NCI-H69 (cell line): ENCODE measurements at regions not wholly inside any gene's neighbourhood (a gene's known extent, or its start where the extent isn't known, plus 50 kb on each side); places are given as distances from the start of the nearest gene placed in this dataset.

Experiments used
- DNase-seq: peaks from one replicate; lab custom pipeline; 2025; lab: John Stamatoyannopoulos, UW

DNA sequence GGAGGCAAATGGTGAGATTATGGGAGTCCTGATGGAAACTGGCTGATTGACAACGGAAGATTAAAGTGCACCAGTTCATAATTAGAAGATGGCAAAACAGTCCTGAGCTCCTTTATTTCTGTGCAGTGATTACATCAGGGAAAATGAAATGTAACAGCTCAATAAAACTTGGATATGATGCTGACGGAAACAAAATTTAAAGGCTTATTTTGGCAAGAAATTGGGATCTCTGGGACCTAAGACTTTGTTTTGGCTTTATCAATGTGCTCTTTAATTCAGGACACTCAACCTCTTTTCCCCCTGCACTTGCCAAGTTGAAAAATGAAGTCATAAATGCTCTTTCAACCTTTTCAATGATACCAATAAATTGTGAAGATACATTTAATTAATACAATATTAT, 226.8 kb downstream of the C6orf118 start:
- DNase-seq, result no peak

DNA sequence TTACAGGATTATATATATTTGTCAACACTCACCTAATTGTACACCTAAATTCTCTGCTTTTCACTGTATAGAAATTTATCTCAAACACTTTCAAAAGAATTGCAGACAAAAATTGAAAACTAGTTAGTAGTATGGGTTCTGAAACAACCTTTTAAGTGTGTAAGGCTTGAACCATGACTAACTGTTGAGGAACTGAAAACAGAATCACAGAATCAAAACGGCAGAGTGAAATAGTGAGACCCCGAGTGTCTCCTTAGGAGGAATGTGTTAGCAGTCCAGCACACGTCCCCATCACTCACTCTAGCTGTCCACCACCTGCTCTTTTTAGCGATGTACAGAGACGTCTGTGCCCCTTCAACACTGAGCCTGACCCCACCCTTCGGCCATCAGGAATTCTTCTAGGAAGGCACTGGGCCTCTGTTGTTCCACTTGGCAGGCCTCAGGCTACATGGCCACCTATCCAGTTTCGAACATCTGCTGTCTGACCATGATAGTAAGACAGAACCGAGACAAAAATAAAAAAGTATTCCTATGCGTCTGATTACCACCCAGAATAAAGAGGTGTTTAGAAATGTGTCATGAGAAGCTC, 227.4 kb downstream of the C6orf118 start:
- no peak for DNase-seq

DNA sequence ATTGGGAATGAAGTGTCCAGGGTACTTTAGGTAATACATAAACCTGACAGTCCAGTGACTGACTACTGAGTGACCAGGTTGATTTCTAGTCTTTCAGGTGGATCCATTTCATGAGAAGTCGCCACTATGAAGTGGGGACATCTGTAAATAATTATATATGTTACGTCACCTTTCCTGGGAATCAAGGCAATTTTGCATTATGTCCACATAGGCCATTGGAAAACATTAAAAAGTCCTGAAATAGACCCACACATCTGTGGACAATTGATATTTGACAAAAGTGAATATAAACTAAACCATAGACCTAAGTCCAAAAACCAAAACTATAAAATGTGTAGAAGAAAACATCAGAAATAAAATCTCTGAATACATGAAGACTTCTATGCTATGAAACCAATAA, 231.5 kb downstream of the C6orf118 start:
- DNase-seq, result no peak

DNA sequence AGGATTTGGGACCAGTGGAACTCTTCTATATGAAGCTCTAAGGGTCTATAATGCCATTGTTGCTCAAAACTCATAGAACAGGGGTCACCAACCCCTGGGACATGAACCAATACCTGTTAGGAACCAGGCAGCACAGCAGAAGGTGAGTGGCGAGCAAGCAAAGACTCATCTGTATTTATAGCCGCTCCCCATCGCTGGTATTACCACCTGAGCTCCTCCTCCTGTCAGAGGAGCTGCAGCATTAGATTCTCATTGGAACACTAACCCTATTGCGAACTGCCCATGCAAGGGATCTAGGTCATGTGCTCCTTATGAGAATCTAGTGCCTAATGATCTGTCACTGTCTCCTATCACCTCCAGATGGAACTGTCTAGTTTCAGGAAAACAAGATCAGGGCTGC, 237.5 kb downstream of the C6orf118 start:
- no peak for DNase-seq

DNA sequence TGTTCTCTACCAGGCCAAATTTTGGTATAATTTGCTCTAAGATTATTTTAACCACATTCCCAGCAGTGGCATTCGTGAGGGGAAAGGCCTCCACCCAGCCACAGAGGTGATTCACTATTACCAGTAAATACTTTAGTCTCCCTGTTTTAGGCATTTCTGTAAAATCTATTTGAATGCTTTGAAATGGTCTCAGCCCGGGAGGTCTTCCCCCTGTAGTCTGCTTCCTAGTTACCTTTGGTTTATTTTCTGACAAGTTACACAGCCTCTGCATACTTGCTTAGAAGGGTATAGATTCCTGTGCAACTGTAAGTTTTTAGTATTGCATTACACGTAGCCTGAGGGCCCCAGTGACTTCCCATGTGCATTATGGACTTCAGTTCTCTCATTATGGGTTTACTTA, 248.7 kb downstream of the C6orf118 start:
- DNase-seq, result no peak

DNA sequence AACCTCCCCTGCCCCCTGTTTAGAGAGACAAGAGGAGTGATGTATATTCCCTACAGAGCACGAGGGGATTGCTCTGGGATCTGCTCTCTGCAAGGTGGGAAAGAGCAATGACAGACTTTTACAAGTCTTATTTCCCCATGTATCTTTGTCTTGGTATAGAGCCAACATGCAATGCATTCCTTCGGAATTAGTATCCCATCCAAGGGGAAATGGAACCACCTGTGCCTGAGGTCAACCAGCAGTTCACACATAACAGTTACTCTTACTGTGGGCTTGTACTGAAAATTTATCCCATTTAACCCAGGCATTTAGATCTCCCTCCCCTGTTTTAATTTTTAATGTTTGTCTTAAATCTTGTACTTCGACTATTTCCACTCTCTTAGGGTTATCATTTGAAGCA, 250.4 kb downstream of the C6orf118 start:
- DNase-seq, result no peak

DNA sequence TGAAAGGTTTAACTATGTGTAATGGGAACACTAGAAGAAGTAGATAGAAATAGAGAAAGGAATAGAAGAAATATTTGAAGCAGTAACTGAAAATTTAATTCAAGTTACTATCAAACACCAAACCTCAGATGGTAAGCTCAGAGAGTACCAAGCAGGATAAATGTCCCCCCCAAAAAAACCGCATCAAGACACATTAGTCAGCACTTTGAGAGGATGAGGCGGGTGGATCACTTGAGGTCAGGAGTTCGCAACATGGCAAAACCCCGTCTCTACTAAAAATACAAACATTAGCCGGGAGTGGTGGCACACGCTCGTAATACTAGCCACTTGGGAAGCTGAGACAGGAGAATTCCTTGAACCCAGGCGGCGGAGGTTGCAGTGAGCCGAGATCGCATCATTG, 253.1 kb downstream of the C6orf118 start:
- DNase-seq, result no peak

DNA sequence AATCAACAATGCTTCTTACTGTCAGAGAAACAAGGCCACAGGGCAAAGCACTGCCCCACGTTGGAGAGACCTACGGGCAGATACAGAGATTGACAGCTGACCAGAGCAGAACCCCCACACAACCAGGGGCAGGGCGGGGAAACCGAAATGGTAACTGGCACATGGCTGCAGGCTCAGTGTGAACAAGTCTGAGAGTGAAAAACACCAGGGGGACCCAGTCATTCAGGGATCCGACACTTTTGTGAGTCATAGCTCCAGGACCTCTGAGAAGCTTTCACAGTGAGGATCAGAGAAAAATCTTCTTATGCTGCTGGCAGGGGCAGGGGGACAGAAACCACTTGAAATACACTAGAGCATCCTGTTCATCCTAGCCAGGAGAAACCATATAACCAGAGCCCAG, 254.2 kb downstream of the C6orf118 start:
- no peak for DNase-seq

DNA sequence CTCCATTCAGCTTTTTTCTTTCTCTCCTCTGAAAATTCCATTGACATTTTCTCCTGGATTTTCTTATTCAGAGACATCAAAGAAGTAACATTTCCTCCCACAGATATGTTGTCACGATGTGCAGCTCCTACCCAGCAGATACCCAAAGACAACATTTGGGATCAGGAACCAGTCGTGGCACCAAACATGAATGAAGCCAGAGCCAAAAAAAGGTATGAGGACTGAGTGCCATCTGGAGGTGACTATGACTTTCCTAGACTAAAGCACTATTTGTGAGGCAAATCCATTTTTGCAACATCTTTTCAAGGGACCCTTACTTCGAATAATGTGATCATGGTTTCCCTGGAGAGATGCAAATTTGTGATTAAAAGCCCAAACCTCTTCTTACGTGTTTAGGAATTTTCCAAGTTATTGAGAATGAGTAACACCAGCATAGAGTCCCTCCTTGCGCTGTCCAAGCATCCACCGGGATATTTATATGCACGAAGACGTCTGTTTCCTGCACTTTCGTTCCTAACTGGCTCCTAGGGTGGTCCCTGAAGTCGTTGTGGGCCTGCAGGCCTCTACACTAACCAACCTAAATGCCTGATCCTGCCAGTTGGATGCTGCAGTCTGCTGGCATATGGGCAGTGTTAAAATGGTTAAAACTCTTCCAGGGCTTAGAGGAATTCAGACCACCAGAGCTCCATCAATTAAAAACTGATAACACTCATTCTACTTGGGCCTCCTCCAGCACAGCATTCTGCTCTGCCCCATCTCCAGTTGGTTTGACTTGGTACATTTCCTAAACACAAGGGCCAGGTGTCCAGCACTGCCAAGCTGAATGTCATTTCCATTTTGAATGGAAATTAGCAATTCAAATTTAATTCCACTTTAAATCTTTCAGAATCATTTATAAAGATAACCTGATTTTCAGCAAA, 256.6 kb downstream of the C6orf118 start:
- no peak for DNase-seq

DNA sequence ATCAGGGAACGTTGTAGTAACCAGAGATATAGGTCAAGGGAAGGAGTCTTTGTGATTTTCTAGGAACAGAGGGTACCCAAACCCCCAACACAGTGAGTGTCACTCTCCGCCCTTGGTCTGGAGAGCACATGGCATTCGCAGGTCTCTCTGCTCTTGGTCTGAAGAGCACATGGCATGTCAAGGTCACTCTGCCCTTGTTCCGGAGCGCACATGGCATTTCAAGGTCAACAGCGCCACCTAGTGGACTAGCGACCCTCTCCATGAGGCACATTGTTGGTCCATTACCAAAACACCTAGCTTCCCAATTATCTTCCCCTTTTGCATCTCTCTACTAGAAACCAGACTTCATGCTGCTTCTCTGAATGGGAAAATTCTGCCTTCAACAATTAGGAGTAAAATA, 260.0 kb downstream of the C6orf118 start:
- DNase-seq, result peak; percentile 22

DNA sequence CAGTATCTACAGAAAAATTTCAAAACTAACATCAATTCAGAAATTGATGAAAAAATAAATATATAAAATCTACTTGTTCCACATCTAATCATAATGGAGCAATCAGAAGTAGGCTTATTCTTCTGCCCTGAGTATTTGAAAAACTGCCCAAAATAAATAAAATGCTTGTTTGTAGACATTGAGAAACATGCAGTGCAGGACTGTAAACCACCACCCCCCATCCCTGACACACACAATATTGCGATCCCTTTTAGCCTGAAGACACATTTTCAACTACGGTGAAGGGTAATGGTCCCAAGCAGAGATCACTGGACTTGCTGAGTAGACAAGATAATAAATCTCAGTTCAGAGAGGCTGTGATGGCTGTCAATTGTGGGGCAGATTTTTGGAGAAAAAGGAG, 261.5 kb downstream of the C6orf118 start:
- DNase-seq, result no peak

DNA sequence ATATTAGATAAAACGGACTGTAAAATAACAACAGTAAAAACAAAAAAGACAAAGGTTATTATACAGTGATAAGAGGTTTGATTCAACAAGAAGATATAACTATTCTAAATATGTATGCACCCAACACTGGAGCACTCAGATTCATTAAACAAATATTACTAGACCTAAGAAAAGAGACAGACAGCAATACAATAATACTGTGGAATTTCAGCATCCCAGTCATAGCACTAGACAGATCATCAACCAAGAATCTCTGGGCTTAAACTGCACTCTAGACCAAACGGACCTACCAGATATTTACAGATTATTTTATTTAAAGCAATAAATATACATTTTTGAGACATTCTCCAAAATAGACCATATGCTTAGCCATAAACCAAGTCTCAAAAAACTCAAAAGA, 263.8 kb downstream of the C6orf118 start:
- no peak for DNase-seq

DNA sequence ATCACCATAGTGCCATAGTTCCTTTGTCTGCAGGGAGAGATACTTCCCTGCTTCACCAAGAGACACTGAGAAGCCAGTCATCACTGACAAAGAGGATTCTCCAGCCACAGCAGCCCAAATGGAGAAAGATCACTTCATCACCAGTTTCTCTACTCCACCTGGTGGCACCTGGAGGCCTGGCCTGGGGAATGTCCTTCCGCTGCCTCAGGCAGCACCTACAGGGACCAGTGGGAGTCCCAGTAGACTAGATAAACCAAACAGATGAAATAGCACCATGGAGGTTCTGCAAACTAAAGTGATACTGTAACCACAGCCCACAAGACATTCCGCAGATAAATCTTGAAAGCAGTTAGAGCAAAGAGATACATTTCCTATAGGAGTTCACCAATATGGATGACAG, 266.5 kb downstream of the C6orf118 start:
- DNase-seq, result no peak

DNA sequence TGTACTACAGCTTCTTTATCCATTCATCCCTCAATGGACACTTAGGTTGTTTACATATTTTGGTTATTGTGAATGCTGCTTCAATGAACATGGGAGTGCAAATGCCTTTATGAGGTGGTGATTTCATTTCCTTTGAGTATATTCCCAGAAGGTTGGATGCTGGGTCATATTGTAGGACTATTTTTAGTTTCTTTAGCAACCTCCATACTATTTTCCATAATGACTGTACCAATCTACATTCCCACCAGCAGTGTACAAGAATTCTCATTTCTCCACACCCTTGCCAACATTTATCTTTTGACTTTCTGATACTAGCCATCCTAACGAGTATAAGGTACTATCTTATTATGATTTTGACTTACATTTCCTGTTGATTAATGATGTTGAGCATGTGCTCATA, 269.0 kb downstream of the C6orf118 start:
- no peak for DNase-seq

DNA sequence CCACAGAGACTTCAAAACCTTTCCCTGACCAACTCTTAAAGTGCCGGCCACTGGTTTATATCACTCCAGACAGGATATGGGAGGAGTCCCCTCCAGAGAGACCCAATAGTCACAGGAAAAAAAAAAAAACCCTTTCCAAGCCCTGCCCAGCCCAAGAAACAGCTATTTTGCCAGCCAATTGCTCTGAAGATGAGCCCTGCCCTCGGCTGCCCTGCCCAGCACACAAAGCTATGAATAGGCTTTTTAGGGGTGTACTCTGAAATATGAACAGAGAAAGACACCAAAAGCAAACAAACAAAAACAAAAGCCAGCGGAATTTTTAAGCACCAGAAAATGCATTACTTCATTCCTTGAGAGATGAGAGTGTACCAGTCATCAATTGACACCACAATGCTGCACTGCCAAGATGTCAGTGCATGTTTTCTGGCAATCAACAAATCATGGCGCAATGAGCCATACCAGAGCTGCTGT, 275.1 kb downstream of the C6orf118 start:
- DNase-seq, result no peak

DNA sequence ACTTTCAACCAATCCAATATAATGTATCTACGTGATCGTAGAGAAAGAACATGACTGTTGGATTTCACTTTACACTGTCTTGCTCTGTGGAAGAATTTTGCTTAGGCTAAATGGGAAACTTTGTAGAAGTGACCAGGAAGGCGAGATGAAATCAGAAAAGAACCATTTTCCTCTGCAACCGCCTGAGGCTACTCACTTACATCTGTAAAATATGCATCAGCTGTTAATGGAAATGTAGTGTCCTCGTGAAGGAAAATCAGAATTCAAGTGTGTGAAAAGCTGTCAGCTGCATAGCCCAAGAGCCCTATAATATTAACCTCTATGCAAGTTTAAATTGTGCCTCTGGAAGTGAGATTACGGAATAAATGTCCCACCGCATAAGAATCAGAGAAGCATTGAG, 277.9 kb downstream of the C6orf118 start:
- no peak for DNase-seq

DNA sequence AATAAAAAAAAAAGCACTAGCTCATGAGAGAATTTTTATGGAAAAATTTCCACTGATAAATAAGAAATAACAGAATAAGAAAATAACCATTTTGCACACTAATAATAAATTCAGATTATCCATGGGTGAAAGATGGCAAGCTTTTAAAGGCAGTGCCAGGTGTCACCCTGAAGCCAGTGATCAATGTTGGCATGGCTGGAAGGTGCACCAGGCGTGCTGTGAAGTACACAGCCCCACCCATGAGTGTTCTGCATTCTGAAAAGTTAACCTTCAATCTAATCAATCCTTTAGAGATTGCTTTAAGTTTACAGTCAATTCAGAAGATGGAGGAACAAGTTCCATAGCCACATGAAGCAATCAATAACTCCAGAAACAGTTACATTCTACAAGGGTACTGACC, 284.4 kb downstream of the C6orf118 start:
- no peak for DNase-seq

DNA sequence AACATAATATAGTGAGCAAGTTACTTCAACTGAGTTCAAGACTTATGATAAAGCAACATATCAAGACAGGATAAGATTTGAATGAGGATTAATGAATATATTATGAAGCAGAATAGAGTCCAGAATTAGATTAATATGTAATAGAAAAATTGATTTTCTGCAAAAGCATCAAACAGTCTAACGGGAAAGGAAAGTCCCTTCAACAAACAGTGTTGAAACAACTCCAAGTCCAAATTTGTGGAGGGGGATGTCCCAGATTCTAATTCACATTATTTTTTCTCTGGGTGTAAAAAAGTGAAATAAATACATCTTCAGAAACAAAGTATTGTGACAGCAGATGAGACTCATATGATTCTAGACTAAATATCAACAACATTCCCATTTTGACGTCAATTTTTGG, 289.7 kb downstream of the C6orf118 start:
- DNase-seq, result no peak

DNA sequence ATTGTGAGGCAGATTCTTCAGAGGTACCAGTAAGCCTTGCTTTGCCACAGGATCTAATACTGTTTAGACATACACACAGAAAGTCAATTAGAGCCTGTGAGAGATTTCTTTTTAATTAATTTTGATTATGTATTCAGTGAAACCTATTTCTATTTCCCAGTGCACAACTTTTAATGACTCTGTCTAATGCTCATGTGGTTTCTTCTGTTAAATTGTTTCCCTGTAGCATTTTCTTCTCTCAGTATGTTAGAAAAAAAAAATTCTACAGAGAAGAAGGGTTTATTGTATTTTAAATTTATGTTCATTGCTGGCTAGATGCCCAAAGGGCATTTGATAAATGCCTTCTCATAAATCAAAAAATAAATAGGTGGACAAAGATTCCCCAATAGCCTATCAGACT, 293.7 kb downstream of the C6orf118 start:
- DNase-seq, result no peak

DNA sequence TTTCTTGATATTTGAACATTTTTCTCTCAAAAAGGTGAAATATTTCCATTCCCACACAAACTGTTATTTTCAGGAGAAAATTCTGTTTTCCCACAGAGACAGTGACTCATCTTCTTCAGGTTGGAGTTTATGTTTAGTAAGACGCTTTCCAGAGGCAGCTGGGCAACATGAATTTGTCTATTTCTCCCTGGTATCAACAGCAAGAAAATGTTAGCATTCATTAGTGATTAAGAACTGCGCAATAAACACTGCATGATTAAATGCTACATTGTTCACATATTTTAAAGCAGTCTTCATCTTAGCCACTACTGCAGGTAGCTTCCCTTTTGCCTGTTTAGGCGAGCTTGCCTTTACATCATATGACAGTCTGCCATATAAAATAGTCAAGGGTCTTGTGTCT, 295.7 kb downstream of the C6orf118 start:
- no peak for DNase-seq

DNA sequence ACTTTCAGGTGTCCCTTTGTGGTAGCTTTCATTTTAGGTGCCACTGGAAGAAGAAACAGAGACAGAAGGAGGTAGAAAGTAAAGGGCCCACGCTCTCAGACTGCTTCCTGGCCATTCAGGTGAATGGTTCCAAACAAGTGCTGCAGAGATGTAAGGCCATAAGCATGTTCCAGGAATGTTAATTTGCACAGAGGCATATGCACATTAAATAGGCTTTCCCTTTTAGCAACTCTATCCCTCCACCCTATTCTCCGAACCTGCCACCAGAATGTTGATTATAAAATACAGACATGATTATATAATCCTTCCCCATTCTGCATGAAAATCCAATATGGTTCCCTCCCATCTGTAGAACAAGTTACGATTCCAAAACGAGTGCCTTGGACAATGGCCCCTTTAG, 297.2 kb downstream of the C6orf118 start:
- no peak for DNase-seq

DNA sequence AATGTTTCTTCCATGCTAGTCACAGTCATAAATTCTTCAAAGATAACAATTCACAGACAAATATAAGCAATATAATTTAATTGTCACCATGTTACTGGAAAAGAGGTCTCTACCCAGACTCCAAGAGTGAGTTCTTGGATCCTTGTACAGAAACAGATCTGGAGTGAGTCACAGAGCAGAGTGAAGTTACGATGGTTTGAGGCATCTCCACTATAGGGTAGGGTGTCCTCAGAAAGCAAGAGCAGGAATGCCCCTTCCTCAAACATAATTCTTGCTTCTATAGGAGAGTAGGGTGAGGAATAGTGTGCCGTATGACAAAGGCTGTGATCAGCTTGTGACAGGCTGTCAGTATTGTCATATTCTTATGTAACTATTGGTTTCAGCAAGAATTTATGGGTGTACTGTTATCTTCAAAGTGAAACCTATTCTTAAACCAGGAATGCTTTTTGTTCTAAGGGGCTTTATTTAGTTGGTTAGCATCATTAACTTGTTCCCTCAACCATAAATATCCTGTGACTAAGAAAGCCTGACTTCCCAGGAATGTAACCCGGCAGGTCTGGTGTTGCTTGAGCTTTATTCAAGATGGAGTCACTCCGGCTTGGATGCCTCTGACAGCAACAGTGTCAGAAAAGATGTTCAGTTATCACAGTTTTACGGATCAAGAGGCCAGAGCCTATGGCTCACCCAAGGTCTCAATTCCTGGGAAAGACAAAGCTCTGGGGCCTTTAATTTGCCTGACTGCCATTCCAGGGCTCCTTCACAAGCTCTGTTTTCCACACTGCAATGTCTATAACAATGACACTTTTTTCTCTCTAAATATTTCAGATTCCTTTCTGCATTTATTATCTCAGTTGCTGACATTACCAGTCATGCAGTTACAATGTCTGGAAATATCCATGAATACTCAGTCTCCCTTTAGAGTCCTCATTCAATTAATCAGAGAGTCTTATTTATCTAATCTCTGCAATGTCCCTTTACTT, 298.6 kb downstream of the C6orf118 start:
- no peak for DNase-seq
